SK-N-SH (cell line): ENCODE measurements at regions not wholly inside any gene's neighbourhood (a gene's known extent, or its start where the extent isn't known, plus 50 kb on each side); places are given as distances from the start of the nearest gene placed in this dataset.

Experiments used
- CTCF ChIP-seq: fragments of 200-600 bp; sonication (generic); IDR thresholded peaks from 2 replicates; pipeline ENCODE4 v1.6.1; 2017; ENCODE audit warnings: antibody characterized with exemption, mild to moderate bottlenecking, moderate library complexity
- EZH2phosphoT487 ChIP-seq: fragments of 200-600 bp; sonication (generic); IDR thresholded peaks from 2 replicates; pipeline ENCODE4 v1.6.1; 2017; ENCODE audit warnings: low read depth, mixed run types, mild to moderate bottlenecking, antibody characterized with exemption, moderate library complexity, borderline replicate concordance
- FOXM1 ChIP-seq: IDR thresholded peaks from 2 replicates; pipeline ENCODE4 v1.4.0; 2012; ENCODE audit warnings: low read depth, mild to moderate bottlenecking
- GABPA ChIP-seq: IDR thresholded peaks from 2 replicates; pipeline ENCODE4 v1.4.0; 2012; ENCODE audit warnings: low read depth, mild to moderate bottlenecking
- JUND ChIP-seq: IDR thresholded peaks from 2 replicates; pipeline ENCODE4 v1.4.0; 2012
- POLR2AphosphoS5 ChIP-seq: IDR thresholded peaks from 2 replicates; pipeline ENCODE4 v1.6.1; 2012; ENCODE audit warnings: low read depth, low read length
- RAD21 ChIP-seq: IDR thresholded peaks from 2 replicates; pipeline ENCODE4 v1.6.1; 2012; ENCODE audit warnings: mild to moderate bottlenecking, low read length
- YY1 ChIP-seq: IDR thresholded peaks from 2 replicates; pipeline ENCODE4 v1.4.0; 2012; ENCODE audit warnings: low read depth, mild to moderate bottlenecking
- TF ChIP-seq, protein P1 (sequence below): IDR thresholded peaks from 2 replicates; pipeline ENCODE4 v1.6.1; 2012; ENCODE audit warnings: mild to moderate bottlenecking, low read depth, low read length, moderate library complexity

GRCh38 chr4:1562771-1563170 lies 121.3 kb downstream of the FAM53A start:
- TF ChIP-seq CTCF = no peak
- TF ChIP-seq EZH2phosphoT487 = no peak
- TF ChIP-seq JUND = no peak
- TF ChIP-seq POLR2AphosphoS5 = no peak
- no peak for TF ChIP-seq GABPA
- TF ChIP-seq, protein P1, sequence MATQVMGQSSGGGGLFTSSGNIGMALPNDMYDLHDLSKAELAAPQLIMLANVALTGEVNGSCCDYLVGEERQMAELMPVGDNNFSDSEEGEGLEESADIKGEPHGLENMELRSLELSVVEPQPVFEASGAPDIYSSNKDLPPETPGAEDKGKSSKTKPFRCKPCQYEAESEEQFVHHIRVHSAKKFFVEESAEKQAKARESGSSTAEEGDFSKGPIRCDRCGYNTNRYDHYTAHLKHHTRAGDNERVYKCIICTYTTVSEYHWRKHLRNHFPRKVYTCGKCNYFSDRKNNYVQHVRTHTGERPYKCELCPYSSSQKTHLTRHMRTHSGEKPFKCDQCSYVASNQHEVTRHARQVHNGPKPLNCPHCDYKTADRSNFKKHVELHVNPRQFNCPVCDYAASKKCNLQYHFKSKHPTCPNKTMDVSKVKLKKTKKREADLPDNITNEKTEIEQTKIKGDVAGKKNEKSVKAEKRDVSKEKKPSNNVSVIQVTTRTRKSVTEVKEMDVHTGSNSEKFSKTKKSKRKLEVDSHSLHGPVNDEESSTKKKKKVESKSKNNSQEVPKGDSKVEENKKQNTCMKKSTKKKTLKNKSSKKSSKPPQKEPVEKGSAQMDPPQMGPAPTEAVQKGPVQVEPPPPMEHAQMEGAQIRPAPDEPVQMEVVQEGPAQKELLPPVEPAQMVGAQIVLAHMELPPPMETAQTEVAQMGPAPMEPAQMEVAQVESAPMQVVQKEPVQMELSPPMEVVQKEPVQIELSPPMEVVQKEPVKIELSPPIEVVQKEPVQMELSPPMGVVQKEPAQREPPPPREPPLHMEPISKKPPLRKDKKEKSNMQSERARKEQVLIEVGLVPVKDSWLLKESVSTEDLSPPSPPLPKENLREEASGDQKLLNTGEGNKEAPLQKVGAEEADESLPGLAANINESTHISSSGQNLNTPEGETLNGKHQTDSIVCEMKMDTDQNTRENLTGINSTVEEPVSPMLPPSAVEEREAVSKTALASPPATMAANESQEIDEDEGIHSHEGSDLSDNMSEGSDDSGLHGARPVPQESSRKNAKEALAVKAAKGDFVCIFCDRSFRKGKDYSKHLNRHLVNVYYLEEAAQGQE = no peak
- TF ChIP-seq FOXM1 = no peak
- TF ChIP-seq RAD21 = no peak
- no peak for TF ChIP-seq YY1
